Glomerular visceral epithelial cell (primary cell): ENCODE measurements at regions not wholly inside any gene's neighbourhood (a gene's known extent, or its start where the extent isn't known, plus 50 kb on each side); places are given as distances from the start of the nearest gene placed in this dataset.
"Not testable (repeated sequence)": the region's sequence is repeated elsewhere in the genome, so short reads cannot be mapped to it uniquely, and the experiment has no call there.

Experiments
- DNase-seq: peaks from one replicate; pipeline ENCODE4 v3.0.0-alpha.2; 2016; ENCODE audit errors: extremely low spot score

DNA sequence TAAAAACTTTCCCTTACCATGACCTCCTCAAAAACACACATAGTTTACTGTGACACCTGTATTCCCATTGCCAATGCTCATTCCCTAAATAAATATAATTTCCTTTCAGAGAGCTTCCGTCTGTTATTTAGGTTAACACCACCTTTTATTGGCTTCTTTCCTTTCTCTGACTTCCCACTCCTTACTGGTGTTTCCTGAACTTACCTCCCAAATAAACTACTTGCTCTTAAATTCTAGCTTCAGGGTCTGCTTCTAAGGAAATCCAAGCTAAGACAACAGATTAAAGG lies 67.4 kb upstream of the ZNF746 start:
- DNase-seq = no peak

DNA sequence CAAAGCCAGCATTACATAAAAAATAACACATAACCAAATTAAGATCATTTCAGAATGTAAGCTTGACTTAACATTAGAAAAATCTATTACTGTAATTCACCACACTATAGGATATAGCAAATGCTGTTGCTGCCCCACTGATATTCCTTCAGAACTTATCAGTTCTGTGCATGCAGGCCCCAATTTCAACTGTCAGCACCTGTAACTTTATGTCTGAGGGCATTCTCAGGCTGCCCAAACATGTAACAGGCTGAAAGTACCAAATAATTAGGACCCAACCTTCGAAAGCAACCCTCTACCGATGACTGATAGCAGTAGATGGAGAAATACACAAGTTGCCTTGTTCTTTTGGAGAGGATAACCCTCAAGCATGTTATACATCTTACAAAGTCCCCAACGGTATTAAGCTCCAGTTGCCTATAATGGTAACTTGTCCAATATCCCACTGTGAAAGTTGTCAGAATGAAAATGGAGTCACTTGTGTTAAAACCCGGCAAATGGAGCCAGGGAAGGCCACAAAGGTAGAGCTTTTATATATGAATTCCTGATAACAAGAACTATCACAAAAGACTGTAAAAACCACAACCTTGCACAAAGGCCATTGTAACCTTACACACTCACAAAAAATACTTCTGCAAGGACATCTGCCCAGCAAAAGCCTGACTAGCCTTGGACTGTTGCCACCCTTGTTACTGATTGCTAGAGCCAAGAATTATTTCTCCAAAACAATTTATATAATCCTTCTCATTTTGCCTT lies 66.9 kb upstream of the ZNF746 start:
- no peak for DNase-seq

DNA sequence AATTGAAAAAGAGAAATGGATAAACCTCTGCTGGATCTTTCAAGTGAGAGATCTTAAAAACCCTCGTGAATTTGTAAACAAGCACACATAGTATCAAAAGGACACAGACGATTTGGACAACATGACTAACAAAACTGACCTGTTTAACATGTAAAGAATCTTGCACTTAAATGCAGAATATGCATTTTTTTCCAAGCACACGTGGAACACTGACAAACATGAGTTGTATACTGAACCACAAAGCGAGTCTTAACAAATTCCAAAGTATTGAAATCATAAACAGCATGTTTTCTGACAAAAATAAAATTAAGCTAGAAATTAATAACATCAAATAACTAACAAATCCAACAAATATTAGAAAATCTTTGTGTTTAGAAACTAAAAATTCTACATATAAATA lies 65.0 kb upstream of the ZNF746 start:
- no peak for DNase-seq

DNA sequence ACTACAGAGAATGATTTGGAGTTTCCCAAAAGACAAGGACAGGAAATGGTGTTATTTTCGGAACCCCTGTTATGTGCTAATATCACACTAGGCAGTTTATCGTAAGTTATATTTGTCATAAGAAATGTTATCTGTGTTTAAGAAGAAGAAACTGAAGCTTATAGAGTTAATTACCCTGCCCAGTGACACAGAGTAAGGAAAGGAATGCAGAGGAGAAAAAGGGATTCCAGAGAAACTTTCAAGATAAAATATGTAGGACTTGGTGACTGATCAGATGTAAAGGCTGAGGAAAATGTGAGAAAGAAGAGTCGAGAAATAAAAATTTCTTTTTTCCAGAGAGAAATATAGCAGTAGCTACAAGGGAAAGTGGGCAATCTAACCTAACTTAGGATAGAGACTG lies 63.5 kb upstream of the ZNF746 start:
- DNase-seq = no peak

DNA sequence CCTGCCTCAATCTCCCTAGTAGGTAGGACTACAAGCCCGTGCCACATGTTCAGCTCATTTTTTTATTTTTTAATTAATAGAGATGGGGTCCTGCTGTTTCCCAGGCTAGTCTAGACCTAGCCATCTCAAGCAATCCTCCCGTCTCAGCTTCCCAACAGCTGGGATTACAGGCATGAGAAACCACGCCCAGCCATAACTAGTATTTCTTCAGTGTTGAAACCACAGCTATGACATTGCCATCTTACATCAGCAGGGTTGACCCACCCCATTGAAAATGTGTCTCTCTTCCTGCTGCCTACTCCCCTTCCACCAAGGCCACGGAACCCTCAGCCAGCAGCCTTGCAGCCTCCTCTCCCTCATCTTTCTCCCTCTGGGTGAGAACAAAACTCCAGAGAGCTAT lies 62.1 kb upstream of the ZNF746 start:
- peak; percentile 42 for DNase-seq

DNA sequence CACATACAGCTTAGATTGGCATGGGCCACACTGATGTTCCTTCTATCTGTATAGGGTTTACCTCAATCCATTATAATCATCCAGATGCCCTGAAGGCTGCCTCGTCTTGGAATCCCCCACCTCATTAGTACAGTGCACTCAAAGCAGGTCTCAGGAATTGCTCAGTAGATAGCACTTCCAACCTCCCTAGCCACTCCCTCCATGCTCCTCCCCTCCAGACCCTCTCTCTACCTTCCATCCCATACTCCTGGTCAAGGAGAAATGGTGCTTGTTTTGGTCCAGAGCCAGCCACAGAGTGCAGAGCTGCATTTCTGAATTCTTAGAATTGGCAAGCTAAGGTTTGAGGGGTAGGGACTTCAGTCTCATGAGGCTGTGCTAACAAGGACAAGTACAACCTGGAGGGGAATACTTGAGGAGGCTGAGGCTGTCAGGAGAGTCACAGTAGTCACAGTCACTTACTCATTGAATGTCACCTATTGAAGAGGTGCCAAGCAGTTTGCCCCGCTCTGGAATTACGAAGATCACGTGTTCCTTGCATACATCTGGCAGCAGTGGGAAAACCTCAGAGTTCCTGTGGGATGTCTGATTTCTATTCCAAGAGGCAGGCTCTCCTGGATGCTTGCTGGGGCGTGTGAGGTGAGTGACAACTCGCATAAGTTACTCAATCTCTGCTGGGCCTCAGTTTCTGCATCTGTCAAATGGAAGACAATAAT lies 60.7 kb upstream of the ZNF746 start:
- DNase-seq = peak; percentile 77

DNA sequence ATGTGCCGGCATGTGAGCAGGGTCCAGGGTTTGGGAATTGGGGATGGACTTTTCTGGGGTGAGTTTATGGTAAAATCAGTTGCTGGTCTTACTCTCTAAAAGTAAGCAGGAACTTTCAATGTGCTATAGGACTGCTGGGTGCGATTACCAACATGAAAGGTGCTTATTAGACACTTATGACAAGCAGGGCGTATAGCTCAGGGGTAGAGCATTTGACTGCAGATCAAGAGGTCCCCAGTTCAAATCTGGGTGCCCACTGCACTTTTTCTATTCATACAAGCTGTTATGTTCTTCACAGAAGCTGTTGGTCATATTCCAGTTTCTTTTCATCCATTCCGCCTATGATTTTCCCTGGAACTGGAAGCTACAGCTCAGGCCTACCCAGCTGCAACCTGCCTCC lies 58.9 kb upstream of the ZNF746 start:
- not testable (repeated sequence) for DNase-seq

DNA sequence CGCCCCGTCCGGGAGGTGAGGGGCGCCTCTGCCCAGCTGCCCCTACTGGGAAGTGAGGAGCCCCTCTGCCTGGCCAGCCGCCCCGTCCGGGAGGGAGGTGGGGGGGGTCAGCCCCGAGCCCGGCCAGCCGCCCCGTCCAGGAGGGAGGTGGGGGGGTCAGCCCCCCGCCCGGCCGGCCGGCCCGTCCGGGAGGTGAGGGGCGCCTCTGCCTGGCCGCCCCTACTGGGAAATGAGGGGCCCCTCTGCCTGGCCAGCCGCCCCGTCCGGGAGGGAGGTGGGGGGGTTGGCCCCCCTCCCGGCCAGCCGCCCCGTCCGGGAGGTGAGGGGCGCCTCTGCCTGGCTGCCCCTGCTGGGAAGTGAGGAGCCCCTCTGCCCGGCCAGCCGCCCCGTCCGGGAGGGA lies 57.2 kb upstream of the ZNF746 start:
- not testable (repeated sequence) for DNase-seq

DNA sequence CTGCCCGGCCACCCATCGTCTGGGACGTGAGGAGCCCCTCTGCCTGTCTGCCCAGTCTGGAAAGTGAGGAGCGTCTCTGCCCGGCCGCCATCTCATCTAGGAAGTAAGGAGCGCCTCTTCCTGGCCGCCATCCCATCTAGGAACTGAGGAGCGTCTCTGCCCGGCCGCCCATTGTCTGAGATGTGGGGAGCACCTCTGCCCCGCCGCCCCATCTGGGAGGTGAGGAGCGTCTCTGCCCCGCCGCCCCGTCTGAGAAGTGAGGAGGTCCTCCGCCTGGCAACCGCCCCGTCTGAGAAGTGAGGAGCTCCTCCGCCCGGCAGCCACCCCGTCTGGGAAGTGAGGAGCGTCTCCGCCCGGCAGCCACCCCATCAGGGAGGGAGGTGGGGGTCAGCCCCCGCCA lies 56.4 kb upstream of the ZNF746 start:
- not testable (repeated sequence) for DNase-seq

DNA sequence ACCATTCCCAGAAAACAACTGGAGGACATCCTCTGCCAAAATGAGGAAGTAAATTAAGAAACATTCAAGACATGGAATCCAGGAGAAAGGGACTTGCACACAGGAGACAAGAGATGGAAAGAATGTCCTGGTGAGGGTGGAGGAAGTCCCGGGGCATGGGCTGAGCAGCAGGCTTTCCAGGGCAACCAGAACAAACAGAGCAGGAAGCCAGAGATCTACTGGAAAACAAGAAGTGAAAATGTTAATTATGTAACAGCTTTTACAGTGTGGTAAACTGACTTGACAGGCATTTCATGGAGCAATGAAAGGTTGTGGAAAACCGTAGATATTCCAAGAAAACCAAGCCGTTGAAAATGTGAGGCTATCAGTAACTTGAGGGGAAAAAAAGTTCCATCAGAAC lies 55.2 kb upstream of the ZNF746 start:
- DNase-seq = no peak
